ENCODE measurements at regions not wholly inside any gene's neighbourhood (a gene's known extent, or its start where the extent isn't known, plus 50 kb on each side); places are given as distances from the start of the nearest gene placed in this dataset.

DNA sequence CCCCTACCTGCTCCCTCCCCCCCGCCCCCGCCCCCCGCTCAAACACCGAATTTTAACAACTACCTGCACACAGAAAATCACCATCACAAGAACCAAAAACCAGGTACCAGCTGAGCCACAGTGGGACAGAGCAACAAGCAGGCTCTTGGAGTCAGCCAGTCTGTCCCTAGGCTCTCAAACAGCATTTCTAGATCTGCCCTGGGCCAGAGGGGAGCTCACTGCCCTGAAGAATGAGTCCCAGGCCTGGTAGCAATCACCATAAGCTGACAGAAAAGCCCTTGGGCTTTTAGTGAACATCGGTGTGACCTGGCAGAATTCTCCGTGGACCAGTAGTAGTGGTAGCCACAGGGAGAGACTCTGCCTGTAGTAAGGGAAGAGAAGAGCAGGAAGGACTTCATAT lies 58.3 kb downstream of the C11orf87 start:
- H3K27ac ChIP-seq: no peak overlapping the region
- no peaks in the 10 kb centered on the region for H3K27me3 ChIP-seq (replicated peaks in 1 of 7)
- no peaks in the 10 kb centered on the region for H3K36me3 ChIP-seq
- peaks cover 0 to 6% (median 0%) of the 10 kb centered on the region in 8 donors for H3K9me3 ChIP-seq
- no peak for TF ChIP-seq CTCF (IDR thresholded peaks at IDR 0.05 in 8 of 11, conservative IDR thresholded peaks at IDR 0.05 in 3 of 11)
- TF ChIP-seq POLR2A (IDR thresholded peaks at IDR 0.05): no peak
- no peak for TF ChIP-seq POLR2AphosphoS5 (IDR thresholded peaks at IDR 0.05)
- no peak overlapping the region for H3K4me3 ChIP-seq
- DNase-seq: no peak
- WGBS, 5 donors: 43 to 64% (median 57%) methylated on average over 6 of the region's 6 CpGs
- no peaks in the 10 kb centered on the region for H3K4me1 ChIP-seq
- intact Hi-C loops (cut with DNase I; ENCODE audit: low total_unique reads): no loop called here

DNA sequence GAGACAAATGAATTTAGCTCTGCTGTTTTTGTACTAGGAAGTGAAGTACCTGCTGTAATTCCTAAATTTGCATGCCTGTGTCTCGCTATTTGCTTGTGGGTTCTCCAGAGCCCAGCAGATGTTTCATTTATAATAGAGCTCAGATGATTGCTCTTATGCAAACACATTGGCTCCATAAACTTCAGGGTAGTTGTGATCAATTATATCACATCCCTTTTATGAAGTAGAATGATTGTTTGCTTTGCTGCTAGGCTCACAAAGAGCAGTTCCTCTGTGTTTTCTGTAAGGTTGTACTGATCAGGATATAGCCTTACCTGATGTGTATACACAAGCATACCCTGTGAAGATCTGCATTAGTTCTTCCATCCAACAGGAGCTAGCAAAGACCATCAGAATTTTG lies 64.1 kb downstream of the C11orf87 start:
- TF ChIP-seq CTCF (IDR thresholded peaks at IDR 0.05 in 8 of 11, conservative IDR thresholded peaks at IDR 0.05 in 3 of 11) (no peak), POLR2A (IDR thresholded peaks at IDR 0.05) (no peak), POLR2AphosphoS5 (IDR thresholded peaks at IDR 0.05) (no peak)
- Histone ChIP-seq H3K9me3 (no peaks in the 10 kb centered on the region), H3K4me1 (no peaks in the 10 kb centered on the region), H3K27me3 (replicated peaks in 1 of 7) (no peaks in the 10 kb centered on the region), H3K36me3 (no peaks in the 10 kb centered on the region), H3K4me3 (no peak overlapping the region), H3K27ac (no peak overlapping the region)
- 42 to 73% (median 64%) methylated on average over 1 of the region's 1 CpG for WGBS, 5 donors
- intact Hi-C loops (cut with DNase I; ENCODE audit: low total_unique reads): no loop called here
- no peak for DNase-seq

- no peak for DNase-seq
- 50 to 65% (median 63%) methylated on average over 4 of the region's 4 CpGs for WGBS, 5 donors
- Histone ChIP-seq H3K36me3 (no peaks in the 10 kb centered on the region), H3K4me1 (no peaks in the 10 kb centered on the region), H3K27ac (no peak overlapping the region), H3K4me3 (no peak overlapping the region), H3K9me3 (peaks cover 0 to 13% (median 3%) of the 10 kb centered on the region in 8 donors), H3K27me3 (replicated peaks in 1 of 7) (no peaks in the 10 kb centered on the region)
- intact Hi-C loops (cut with DNase I; ENCODE audit: low total_unique reads): no loop called here
- no peak for TF ChIP-seq POLR2AphosphoS5 (IDR thresholded peaks at IDR 0.05)
- no peak for TF ChIP-seq POLR2A (IDR thresholded peaks at IDR 0.05)
- no peak for TF ChIP-seq CTCF (IDR thresholded peaks at IDR 0.05 in 8 of 11, conservative IDR thresholded peaks at IDR 0.05 in 3 of 11)
Observed at GRCh38 chr11:109490953-109491635, 69.1 kb downstream of the C11orf87 start.

- intact Hi-C loops (cut with DNase I; ENCODE audit: low total_unique reads): no loop called here
- Histone ChIP-seq H3K27me3 (replicated peaks in 1 of 7) (no peaks in the 10 kb centered on the region), H3K4me1 (no peaks in the 10 kb centered on the region), H3K27ac (no peak overlapping the region), H3K4me3 (no peak overlapping the region), H3K9me3 (no peaks in the 10 kb centered on the region), H3K36me3 (no peaks in the 10 kb centered on the region)
- WGBS, 5 donors: 75 to 95% (median 88%) methylated on average over 3 of the region's 3 CpGs
- TF ChIP-seq POLR2AphosphoS5 (IDR thresholded peaks at IDR 0.05): no peak
- TF ChIP-seq CTCF (IDR thresholded peaks at IDR 0.05 in 8 of 11, conservative IDR thresholded peaks at IDR 0.05 in 3 of 11): no peak
- TF ChIP-seq POLR2A (IDR thresholded peaks at IDR 0.05): no peak
- DNase-seq: no peak
Observed at GRCh38 chr11:109506115-109506514, 84.1 kb downstream of the C11orf87 start.

All from spleen (tissue), 11 donors.